Right atrium auricular region (tissue), 2 donors: ENCODE measurements at regions not wholly inside any gene's neighbourhood (a gene's known extent, or its start where the extent isn't known, plus 50 kb on each side); places are given as distances from the start of the nearest gene placed in this dataset.

Experiments used
- DNase-seq: peaks from one replicate; pipeline ENCODE4 v3.0.0-alpha.2; 2019; ENCODE audit warnings: low spot score
- H3K27ac ChIP-seq, 2 donors: fragments of 200-600 bp; sonication (generic); 1 replicate in 1 of 2; 2 replicates in 1 of 2; pipeline ENCODE4 v1.5.1; 2016 to 2019
- H3K27me3 ChIP-seq, 2 donors: fragments of 200-600 bp; sonication (generic); one replicate each; pipeline versions ENCODE4 v1.5.1 to v1.6.0; 2017 to 2019
- H3K36me3 ChIP-seq: fragments of 200-600 bp; sonication (generic); one replicate; pipeline ENCODE4 v1.5.1; 2016
- H3K4me1 ChIP-seq, 2 donors: fragments of 200-600 bp; sonication (generic); one replicate each; pipeline versions ENCODE4 v1.5.1 to v1.6.0; 2017 to 2019
- H3K4me3 ChIP-seq, 2 donors: fragments of 200-600 bp; sonication (generic); 1 replicate in 1 of 2; 2 replicates in 1 of 2; pipeline ENCODE4 v1.5.1; 2017 to 2019; ENCODE audit warnings: mild to moderate bottlenecking in 1 of 2, moderate library complexity in 1 of 2
- H3K9me3 ChIP-seq, 2 donors: fragments of 200-600 bp; sonication (generic); one replicate each; pipeline ENCODE4 v1.5.1; 2019
- TF ChIP-seq, protein P1 (sequence below), 2 donors: fragments of 200-600 bp; sonication (generic); IDR thresholded peaks; one replicate each; pipeline ENCODE4 v1.5.1; 2019; ENCODE audit warnings: antibody characterized with exemption in 2 of 2

DNA sequence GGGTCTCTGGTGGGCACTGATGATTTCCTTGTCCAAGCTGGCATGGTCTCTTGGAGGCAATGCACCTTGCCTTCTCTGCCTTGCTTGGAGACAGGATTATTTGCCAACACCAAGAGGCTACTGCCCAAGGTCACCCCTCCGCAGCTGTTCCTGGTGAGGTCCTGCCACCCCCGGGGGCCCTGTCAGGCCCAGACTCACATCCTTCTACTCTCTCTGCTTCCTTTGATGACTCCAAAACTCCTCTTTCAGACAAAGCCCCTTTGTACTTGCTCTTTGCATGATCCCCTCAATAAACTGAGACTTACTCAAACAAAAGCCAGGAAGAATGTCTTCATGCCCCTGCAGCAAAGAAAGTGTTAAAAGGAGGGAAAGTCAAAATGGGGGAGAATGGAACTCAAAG lies 137.7 kb downstream of the MEX3B start:
- H3K27me3 ChIP-seq, result no peaks in the 10 kb centered on the region
- DNase-seq, result no peak
- TF ChIP-seq, protein P1, sequence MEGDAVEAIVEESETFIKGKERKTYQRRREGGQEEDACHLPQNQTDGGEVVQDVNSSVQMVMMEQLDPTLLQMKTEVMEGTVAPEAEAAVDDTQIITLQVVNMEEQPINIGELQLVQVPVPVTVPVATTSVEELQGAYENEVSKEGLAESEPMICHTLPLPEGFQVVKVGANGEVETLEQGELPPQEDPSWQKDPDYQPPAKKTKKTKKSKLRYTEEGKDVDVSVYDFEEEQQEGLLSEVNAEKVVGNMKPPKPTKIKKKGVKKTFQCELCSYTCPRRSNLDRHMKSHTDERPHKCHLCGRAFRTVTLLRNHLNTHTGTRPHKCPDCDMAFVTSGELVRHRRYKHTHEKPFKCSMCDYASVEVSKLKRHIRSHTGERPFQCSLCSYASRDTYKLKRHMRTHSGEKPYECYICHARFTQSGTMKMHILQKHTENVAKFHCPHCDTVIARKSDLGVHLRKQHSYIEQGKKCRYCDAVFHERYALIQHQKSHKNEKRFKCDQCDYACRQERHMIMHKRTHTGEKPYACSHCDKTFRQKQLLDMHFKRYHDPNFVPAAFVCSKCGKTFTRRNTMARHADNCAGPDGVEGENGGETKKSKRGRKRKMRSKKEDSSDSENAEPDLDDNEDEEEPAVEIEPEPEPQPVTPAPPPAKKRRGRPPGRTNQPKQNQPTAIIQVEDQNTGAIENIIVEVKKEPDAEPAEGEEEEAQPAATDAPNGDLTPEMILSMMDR (IDR thresholded peaks at IDR 0.05), result no peak

DNA sequence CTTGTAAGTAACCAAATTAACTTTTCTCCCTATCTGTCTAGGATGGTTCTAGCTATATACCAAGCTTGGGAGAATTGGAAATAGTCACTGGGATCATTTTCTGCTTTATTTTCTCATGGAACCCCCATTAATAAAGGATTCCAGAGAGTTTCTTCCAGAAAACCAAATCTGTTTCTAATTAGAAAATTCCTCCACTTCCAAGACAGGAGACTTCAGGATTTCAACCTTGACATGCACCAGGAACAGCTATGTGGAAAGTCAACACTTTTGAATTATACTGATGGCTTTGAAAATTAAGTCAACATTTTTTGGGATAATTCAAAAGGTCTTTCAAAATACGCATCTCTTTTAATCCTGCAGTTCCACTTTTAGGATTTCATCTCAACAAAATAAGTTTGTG lies 138.3 kb downstream of the MEX3B start:
- H3K4me1 ChIP-seq, result peaks cover 0 to 35% of the 10 kb centered on the region in 2 donors

More for the DNA sequence above, 137.7 kb downstream of the MEX3B start:
- Histone ChIP-seq H3K4me1 (peaks cover 0 to 35% of the 10 kb centered on the region in 2 donors), H3K9me3 (no peaks in the 10 kb centered on the region), H3K36me3 (no peaks in the 10 kb centered on the region), H3K27ac (no peak overlapping the region), H3K4me3 (no peak overlapping the region)

DNA sequence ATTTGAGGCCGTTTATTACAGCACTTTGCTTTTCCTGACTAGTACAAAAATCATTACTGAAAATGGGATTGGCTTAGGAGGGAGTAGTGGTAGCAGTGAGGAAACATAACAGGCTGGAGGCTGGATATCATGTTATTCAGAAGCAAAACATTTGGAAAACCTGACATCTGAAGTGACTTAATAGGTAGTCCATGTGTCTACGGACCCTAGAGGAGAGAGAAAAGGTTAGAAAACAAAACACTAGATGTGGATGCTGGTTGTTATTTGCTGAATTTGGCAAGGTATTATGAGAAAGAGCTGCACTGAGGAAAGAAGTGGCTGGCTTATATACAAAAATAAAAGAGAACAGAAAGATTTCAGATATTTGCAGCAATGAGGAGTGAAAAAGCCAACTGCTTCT lies 139.9 kb downstream of the MEX3B start:
- TF ChIP-seq, protein P1 (IDR thresholded peaks at IDR 0.05), result no peak
- H3K4me1 ChIP-seq, result peaks cover 0 to 23% of the 10 kb centered on the region in 2 donors
- H3K27me3 ChIP-seq, result no peaks in the 10 kb centered on the region
- no peak overlapping the region for H3K4me3 ChIP-seq
- H3K27ac ChIP-seq, result no peak overlapping the region
- DNase-seq, result no peak
- no peaks in the 10 kb centered on the region for H3K36me3 ChIP-seq
- no peaks in the 10 kb centered on the region for H3K9me3 ChIP-seq

More for the DNA sequence above, 138.3 kb downstream of the MEX3B start:
- no peaks in the 10 kb centered on the region for H3K27me3 ChIP-seq
- H3K36me3 ChIP-seq, result no peaks in the 10 kb centered on the region
- no peak overlapping the region for H3K4me3 ChIP-seq
- no peak overlapping the region for H3K27ac ChIP-seq
- TF ChIP-seq, protein P1 (IDR thresholded peaks at IDR 0.05), result no peak
- H3K9me3 ChIP-seq, result no peaks in the 10 kb centered on the region
- no peak for DNase-seq

DNA sequence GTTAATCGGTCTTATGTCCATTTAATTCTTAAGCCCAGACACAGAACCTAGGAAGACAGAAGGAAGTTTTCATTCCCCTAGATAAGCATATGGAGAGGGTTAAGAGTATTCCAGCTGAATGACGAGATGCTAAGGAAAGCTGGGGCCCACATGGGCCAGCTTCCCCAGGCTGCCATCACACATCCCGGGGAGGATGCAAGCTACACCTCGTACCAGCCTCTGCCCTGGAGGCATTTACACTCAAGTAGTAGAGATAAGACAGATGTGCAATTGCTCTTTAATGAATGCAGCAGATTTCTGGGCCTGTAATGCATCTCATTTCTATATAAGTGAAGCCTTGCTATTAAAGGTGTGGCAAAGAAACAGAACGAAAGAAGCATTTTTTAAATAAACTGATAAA lies 144.5 kb downstream of the MEX3B start:
- Histone ChIP-seq H3K4me3 (no peak overlapping the region), H3K27me3 (no peaks in the 10 kb centered on the region), H3K4me1 (no peaks in the 10 kb centered on the region), H3K36me3 (no peaks in the 10 kb centered on the region), H3K9me3 (no peaks in the 10 kb centered on the region), H3K27ac (no peak overlapping the region)
- no peak for DNase-seq
- TF ChIP-seq, protein P1 (IDR thresholded peaks at IDR 0.05), result no peak

DNA sequence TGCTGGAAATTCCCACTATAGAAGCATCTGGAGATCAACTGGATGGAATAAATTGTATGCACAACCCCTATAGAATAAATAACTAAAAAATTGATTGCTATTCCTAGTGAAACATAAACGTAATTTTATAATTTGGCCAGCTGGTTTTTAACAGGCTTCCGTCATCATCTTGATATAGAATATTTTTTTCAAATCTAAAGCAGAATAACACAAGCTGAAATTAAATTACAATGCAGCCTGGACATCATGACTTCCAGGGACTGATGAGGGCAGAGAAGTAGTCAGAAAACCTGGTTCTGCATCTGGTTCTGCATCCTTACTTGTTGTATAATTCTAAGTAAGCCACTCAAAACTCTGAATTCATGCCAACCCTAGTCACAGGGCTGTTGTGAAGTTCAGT lies 146.1 kb downstream of the MEX3B start:
- Histone ChIP-seq H3K9me3 (no peaks in the 10 kb centered on the region), H3K27me3 (no peaks in the 10 kb centered on the region), H3K36me3 (no peaks in the 10 kb centered on the region), H3K4me3 (no peak overlapping the region), H3K4me1 (no peaks in the 10 kb centered on the region), H3K27ac (no peak overlapping the region)
- DNase-seq, result no peak
- TF ChIP-seq, protein P1 (IDR thresholded peaks at IDR 0.05), result no peak

DNA sequence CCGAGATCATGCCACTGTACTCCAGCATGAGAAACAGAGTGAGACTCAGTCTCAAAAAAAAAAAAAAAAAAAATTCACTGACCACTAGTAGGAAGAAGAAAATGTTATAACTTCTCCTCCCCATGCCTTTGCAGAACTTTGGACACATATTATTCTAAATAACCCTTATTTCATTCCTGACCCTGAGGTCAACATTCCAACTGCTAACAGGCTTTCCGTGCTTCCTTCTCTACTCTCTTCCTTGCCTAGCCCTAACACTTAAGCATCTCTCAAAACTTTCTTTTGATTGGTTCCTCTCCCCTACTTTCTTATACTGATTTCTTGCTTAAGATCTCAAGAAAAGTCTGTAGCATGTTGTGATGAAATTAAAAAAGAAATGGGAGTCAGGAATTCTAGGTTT lies 146.8 kb downstream of the MEX3B start:
- Histone ChIP-seq H3K4me1 (no peaks in the 10 kb centered on the region), H3K4me3 (no peak overlapping the region)
- TF ChIP-seq, protein P1 (IDR thresholded peaks at IDR 0.05), result no peak

More for the DNA sequence above, 146.8 kb downstream of the MEX3B start:
- no peaks in the 10 kb centered on the region for H3K9me3 ChIP-seq
- no peaks in the 10 kb centered on the region for H3K27me3 ChIP-seq
- H3K36me3 ChIP-seq, result no peaks in the 10 kb centered on the region
- H3K27ac ChIP-seq, result no peak overlapping the region
- no peak for DNase-seq
